HG03097 (cell line): ENCODE measurements at regions not wholly inside any gene's neighbourhood (a gene's known extent, or its start where the extent isn't known, plus 50 kb on each side); places are given as distances from the start of the nearest gene placed in this dataset.
"Not testable (repeated sequence)": the region's sequence is repeated elsewhere in the genome, so short reads cannot be mapped to it uniquely, and the experiment has no call there.

Experiments used
- ATAC-seq: cut with Tn5 transposase; IDR thresholded peaks from one replicate; pipeline ENCODE4 v1.9.1; 2021; ENCODE audit not compliant: unreplicated experiment, low FRiP score

DNA sequence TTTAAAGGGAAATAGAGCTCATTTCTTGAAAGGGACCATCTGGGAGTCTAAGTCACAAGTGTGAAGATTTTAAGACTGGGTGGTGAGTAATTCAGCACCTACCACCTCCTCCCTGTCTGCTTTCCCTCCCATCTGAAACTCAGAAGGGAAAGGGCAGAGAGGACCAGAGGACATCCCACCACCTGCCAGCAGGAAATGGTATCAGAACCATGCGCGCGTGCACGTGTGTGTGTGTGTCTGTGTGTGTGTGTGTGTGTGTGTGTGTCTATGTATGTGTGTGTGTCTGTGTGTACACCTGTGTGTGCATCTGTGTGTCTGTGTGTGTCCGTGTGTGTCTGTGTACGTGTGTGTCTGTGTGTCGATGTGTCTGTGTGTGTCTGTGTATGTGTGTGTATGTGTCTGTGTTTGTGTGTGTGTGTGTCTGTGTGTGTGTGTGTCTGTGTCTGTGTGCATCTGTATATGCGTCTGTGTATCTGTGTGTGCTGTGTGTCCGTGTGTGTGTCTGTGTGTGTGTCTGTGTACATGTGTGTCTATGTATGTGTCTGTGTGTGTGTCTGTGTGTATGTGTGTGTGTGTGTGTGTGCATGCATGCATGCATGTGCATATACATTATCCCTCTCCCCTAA is 76.8 kb downstream of the ZFP36L2 start:
- no peak for ATAC-seq

DNA sequence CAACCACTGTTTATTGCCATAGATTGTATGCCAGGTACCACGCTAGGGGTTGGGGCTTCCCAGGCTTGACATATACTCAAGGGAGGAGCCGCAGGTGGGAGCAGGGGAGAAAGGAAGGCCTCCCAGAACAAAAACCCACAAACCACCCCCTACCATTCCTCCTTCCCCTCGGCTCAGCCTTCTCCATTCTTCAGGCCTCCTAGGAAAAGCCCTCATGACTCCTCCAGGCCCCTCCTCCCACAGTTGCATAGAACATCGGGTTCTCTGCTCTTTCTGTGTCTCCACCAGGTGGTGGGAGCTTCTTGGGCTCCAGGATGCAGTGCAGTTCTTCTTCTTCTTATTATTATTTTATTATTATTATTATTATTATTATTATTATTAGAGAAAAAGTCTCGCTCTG is 80.3 kb downstream of the ZFP36L2 start:
- ATAC-seq = no peak

DNA sequence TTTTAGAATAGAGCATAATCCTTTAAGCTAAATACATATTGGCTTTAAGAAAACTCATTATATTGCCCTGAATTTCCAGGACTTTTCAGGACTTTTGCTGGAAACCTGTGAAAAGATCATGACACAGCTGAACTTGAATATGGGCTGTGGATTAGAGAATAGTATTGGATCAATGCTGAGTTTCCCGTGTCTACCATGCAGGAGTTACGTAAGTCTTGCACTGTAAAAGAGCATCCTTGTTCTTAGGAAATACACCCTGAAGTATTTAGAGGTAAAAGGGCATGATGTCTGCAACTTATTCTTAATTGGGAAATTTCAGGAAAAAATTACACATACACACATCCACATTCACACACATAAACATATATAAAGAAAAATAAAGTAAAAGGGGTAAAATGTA is 82.1 kb downstream of the ZFP36L2 start:
- no peak for ATAC-seq

DNA sequence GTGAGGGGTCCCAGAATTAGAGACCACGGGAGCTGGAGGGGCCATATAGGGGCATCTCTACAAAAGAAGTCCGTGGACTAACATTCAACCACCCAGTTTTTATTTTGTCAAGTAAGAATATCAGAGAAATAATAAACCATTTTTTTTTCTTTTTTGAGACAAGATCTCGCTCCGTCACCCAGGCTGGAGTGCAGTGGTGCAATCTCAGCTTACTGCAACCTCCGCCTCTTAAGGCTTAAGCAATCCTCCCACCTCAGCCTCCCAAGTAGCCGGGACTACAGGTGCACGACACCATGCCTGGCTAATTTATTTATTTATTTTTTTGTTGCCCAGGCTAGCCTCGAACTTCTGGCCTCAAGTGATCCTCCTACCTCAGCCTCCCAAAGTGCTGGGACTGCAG is 82.7 kb downstream of the ZFP36L2 start:
- ATAC-seq = no peak

DNA sequence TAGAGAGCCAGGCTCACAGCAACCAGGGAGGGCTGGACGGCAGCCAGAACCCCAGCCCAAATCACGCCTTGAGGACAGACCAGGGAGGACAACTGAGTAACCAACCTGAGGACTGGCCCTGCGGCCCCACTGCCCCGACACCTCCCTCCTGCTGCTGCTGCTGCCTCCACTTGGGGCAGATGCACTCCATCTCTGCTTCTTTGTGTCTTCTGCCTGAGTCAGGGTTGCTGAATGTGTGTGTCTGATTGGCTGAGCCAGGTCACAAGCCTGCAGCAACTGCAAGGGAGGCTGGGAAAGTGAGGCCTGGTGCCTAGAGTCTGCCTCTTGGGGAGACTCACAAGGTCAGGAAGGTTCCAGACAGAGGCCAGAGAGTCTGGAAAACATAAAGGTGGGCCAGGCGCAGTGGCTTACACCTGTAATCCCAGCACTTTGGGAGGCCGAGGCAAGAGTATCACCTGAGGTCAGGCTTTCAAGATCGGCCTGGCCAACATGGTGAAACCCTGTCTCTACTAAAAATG is 83.4 kb downstream of the ZFP36L2 start:
- no peak for ATAC-seq

DNA sequence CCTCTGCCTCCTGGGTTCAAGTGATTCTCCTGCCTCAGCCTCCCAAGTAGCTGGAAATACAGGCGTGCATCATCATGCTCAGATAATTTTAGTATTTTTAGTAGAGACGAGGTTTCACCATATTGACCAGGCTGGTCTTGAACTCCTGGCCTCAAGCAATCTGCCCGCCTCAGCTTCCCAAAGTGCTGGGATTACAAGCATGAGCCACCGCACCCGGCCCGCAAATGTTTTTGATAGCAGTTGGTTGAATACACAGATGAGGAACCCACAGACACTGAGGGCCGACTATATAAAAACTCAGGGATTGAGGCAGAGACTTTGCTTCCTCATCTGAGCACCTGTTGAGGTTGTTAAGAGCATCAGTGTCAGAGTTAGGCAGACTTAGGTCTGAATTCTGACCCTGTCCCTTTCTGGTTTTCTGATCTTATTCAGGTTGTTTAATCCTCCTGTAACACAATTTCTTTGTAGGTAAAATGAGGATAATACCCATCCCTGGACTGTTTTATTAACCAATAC is 84.7 kb downstream of the ZFP36L2 start:
- not testable (repeated sequence) for ATAC-seq

DNA sequence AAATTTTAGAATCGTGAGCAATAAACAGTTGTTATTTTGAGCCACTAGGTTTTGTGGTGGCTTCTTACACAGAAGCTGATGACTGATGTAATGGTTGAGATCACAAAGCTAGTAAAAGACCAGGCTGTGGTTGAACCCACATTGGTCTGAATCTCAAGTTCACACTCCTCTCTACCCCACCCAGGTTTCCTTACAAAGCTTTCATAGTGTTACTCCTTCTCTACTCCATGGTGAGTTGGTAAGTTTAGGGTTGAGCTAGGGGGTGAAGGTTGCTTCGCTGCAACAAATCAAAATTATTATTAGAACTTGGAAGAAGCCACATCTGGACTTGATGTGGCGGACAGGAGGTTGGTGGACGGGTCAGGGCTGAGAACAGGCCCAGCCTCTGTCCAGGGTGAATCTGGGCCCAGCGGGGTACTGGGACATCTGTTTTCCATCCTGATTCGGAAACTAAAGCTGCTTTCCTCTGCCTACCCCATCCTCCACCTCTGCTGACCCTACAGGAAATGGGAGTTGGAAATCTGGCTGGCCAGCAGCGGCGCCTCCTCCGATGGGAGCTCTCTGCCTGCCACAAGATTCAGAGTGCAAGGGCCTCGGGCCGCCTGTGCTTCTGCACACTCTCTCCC is 86.3 kb downstream of the ZFP36L2 start:
- no peak for ATAC-seq

DNA sequence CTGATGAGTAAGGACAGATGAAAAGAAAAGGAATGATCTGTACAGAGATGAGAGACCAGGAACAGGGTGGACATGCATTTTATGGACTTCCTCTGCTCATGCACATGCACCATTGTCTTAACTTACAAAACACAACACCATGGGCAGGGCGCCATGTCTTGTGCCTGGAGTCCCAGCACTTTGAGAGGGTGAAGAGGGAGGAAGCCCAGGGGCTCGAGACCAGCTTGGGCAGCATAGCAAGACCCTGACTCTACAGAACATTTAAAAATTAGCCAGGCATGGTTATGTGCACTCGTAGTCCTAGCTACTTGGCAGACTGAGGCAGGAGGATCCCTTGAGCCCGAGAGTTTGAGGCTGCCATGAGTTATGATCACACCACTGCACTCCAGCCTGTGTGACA is 86.9 kb downstream of the ZFP36L2 start:
- no peak for ATAC-seq

DNA sequence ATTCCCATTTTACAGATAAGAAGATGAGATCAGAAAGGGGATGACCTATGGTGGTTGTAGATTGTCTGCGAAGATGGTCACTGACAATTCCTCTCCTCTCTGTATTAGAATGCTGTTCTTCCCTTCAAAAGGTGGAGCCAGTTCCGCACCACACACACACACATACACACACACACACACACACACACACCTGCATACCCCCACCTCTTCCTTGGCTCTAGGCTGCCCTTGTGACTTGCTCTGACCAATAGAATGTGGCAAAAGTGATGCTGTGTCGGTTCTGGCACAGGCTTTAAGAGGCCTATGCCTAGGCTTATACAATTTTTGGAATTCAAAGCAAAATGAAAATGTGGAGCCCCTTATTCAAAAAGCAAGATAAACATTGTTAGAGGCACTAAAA is 88.0 kb downstream of the ZFP36L2 start:
- no peak for ATAC-seq

DNA sequence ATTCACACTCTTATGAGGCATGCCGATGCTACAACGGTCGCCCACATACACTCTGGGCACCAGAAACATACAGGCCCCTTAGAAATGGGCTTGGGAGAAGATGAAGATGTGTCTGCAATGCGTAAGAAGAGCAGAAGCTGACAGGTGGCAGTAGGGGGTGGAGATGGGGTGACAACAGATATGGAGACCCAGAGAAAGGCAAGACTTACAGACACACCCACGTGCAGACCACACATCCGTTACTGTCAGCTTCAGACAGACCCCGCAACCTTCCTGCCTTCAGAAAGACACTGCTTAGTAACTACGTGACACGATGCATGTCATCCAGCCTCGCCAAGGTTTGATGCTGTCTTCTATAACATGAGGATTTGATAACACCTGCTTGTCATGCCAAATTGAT is 89.5 kb downstream of the ZFP36L2 start:
- no peak for ATAC-seq

DNA sequence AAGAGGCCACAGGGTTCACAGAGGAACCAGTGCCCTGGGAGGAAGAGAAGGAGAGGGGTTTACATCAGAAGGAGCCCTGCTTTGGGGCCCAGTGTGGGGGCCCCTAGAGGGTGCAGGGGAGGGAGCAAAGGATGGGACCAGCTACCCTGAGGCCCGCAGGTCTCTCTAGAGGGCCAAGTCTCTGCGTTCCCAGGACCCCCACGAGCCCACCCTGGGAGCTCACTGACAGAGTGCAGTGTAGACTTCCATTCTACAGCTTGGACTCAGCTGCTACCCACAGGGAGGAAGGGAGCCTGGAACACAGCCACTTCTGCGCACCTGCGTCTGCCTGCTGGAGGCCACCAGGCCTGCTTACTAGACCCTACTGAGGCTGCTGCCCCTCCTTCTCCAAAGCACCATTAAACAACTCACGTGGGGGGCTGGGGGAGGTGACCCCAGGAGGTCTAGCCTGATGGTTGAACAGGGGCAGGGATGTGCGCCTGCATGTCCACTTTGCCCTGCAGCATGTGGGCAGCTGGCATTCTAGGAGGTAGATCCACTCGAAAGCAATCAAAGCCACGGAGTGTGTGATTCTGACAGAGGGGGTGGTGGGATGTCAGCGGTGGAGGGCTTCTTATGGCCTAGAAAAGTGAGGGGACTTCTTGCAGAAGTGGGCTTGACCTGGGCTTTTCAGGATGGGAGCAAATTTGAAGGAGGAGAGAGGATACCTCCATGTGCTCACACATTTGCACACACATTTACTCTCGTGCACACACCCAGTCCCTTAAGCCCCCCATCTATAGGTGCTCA is 90.2 kb downstream of the ZFP36L2 start:
- ATAC-seq = no peak

DNA sequence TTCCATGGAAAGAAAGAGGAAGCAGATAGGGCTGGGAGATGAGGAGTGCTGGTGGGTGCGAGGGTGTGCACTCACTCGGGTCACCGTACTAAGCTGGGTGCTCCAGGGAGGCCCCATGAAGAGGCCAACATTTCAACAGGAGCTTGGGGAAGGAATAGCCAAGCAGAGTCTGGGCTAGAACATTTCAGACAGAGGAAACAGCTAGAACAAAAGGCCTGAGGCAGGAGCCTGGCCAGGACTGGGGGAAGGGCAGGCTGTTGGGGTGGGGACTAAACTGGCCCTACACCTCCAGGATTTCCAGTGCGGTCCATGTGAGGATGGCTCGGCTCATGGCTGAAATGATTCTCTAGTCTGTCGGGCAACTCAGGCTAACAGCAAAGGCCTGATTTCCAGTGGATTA is 90.8 kb downstream of the ZFP36L2 start:
- ATAC-seq = no peak

DNA sequence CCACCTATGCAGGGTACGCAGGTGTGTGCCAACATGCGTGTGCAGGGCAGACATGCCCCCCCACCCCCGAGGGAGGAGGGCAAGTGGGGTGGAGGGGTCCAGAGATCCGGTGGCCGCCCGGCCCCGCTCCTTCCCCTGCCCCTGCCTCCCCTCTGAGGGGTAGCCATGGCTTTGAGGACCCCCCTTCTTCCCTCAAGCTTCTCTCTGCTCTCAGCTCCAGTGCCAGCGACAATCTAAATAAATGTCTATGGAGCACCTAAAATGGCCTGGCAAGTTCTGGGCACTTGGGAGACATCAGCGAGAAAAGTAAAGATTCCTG is 91.9 kb downstream of the ZFP36L2 start:
- ATAC-seq = no peak

DNA sequence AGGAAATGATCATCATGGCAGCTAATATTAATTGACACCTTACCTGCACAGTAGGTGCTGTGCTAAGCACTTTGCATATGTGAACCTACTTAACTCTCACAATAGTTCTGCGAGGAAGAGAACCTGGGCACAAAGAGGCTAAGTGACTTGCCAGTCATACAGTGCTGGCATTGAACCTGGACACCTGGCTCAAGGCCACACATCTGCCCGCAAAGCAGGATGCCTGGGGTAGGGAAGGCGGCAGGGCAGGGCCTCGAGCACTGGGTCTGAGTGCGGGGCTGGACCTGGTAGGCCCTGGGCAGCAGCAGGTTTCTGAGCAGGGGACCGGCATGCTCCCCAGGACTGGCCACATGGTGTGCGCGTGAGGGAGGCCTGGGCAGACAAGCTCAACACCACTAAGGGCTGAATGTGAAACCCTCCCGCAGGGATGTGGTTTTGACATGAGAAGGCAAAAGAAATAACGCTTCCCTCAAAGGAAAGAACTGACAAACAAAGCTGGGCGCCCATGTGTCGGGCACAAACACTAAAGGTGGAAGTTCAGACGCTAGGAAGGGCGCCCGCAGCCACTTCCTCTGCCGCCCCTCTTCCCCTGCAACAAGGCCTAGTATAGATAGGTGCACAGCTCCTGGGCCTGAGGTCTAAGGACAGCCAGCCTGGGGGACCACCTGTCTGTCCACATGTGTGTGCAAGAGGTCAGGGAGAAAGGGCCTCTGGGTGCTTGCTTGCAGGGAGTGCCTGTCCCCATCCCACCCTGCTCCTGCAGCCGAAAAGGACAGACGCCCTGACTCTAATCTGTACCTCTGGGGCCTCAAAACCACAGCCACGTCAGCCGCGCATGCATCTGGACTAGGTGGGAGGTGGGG is 92.5 kb downstream of the ZFP36L2 start:
- ATAC-seq = no peak

DNA sequence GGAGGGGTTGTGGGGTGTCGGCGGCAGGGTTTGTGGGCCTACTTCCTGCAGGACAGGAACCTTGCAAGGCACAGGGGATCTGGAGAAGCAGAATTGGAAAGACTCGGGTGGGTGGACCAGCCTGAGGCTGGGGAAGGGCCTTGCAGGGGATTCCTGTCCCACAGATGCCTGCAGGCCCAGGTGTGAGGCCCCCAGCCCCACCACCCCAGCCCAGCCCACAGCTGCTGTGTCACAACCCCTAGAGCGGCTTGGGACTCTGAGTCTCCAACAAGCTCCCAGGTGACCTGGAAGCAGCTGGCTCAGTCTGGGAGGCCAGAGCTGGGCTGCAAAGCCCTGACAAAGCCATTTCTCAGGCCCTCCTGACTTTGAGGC is 93.1 kb downstream of the ZFP36L2 start:
- no peak for ATAC-seq

DNA sequence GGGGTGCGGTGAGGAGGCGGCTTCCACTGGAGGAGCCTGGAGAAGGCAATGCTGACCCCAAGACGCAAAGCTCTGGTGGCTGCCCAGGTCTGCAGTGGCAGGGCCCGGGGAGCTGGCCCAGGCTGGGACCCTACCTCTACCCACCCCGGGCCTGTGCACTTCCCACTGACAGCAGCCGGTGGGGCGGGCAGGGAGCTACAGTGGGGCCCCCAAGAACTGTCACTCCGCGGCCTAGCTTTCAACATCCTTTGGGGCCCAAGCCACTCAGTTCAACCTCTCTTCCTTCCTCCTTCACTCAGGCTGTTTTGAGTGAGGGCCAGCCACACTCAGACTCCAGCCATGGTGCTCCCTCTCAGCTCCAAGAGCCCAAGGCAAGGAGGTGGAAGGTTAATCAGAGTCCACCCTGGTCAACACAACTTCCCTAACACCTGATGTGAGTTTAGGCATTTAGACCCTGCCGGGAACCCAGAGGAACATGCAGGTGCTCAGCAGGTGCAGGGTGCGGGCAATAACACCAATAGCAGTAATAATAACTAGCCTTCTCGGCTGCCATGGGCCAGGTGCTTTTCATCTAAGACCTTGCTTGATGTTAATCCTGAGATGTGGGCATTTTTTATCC is 93.6 kb downstream of the ZFP36L2 start:
- ATAC-seq = no peak

DNA sequence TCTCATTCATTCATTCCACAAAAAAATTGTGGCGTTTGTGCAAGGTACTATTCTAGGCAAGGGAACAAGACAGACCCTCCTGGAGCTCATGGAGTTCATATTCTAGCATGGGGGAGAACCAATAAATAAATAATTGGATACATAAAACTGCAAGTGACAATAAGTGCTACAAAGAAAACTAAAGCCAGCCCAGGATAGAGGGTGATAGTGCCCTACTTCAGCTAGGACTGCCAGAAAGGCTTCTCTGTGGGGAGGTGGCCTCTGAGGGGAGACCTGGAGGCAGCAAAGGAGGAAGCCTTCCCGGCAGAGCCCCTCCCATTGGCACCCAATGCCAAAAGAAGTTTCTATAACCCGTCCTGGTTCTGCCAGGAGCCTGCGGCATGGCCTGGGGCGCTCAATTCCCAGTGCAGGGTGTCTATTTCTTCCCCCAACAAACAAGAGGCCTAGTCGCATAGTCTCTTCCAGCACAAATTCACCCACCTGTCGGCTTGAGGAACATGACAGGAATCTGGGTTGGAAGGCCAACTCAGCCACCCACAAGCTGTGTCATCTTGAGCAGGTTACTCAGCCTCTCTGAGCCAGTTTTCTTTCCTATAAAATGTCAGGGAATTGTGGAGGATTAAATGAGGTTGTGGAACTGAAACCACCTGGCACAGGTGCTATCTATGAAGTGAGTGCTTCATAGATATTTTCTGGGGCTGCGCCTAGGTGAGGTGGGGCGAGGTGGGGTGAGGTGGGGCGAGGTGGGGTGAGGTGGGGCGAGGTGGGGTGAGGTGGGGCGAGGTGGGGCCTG is 94.3 kb downstream of the ZFP36L2 start:
- no peak for ATAC-seq

DNA sequence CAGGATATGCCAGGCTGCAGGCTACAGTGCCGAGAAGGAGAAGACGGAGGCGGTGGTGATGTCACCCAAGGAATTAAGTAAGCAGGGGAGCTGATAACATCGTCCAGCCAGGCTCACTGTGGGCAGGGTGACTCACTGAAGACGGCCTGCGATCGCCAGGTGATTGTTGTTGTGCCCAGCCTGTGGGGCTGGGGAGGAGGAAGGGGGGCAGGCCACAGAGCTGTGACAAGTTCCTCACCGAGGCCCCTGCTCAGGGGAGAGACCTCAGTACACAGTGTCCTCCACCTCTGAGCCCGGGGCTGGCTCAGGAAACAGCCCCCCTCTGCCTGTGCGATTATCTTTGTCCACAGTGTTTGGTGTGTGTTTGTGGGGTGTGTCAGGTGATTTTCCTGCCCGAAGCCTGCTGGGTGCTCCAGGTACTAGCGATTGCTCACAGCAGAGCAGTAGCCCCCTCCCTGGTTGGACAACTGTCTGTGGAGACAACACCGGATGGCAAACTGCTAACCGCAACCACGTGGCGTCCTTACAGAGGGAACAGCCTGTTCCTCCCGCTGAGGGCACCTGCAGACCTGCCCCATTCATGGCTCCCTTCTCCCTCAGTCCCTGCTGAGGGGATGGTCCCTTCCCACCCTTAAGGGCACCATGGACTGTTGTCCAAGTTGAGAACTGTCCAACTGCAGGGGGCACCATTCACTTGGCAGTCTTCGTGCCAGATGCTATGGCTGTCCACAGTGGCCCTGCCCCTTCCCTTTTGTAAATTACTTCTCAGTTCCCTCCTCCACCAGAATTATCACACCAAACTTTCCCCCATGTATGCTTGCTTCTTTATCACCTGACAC is 95.1 kb downstream of the ZFP36L2 start:
- no peak for ATAC-seq

DNA sequence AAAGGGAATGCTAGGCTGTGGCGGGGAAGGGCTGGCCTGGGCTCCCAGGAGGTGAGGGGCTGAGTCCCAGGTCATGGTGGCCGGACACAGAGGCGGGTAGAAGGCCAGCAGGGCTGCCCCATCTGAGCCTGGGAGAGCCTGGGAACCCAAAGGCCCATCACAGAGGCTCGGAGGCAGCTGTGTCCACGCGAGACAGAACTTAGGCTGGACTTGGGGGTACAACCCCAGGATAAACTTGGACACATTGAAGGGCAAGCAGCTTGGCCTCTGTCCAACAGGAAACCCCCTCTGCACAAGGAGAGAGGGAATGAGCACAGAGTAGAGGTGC is 95.9 kb downstream of the ZFP36L2 start:
- no peak for ATAC-seq
